ENCODE measurements at regions not wholly inside any gene's neighbourhood (a gene's known extent, or its start where the extent isn't known, plus 50 kb on each side); places are given as distances from the start of the nearest gene placed in this dataset.

DNA sequence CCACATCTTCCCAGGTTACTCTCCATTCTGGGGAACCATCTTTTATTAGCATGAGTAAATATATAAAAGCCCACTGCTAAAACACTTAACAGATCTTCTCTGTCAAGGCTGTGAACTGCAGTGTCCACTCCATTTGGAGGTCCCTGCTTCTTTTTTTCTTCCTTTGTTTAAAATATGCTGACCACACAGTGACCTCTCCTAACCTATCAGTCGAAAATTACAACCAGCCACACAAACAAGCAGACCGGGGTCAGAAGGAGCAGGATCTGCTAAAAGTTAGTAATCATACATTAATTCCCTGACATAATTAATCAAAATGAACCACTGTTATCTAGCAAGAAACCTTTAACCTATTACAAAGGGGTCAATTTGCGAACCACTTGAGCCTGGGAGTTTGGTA, 427.9 kb upstream of the NR2F2 start:
- TF ChIP-seq, protein P1, sequence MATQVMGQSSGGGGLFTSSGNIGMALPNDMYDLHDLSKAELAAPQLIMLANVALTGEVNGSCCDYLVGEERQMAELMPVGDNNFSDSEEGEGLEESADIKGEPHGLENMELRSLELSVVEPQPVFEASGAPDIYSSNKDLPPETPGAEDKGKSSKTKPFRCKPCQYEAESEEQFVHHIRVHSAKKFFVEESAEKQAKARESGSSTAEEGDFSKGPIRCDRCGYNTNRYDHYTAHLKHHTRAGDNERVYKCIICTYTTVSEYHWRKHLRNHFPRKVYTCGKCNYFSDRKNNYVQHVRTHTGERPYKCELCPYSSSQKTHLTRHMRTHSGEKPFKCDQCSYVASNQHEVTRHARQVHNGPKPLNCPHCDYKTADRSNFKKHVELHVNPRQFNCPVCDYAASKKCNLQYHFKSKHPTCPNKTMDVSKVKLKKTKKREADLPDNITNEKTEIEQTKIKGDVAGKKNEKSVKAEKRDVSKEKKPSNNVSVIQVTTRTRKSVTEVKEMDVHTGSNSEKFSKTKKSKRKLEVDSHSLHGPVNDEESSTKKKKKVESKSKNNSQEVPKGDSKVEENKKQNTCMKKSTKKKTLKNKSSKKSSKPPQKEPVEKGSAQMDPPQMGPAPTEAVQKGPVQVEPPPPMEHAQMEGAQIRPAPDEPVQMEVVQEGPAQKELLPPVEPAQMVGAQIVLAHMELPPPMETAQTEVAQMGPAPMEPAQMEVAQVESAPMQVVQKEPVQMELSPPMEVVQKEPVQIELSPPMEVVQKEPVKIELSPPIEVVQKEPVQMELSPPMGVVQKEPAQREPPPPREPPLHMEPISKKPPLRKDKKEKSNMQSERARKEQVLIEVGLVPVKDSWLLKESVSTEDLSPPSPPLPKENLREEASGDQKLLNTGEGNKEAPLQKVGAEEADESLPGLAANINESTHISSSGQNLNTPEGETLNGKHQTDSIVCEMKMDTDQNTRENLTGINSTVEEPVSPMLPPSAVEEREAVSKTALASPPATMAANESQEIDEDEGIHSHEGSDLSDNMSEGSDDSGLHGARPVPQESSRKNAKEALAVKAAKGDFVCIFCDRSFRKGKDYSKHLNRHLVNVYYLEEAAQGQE (IDR thresholded peaks at IDR 0.05; ENCODE audit: insufficient read depth in 1 of 2, low read depth in 2 of 2, low read length in 2 of 2), result no peak
- TF ChIP-seq POLR2AphosphoS5 (IDR thresholded peaks at IDR 0.05; ENCODE audit: low read depth, low read length) (no peak), SIN3A (IDR thresholded peaks at IDR 0.05; ENCODE audit: borderline replicate concordance, insufficient read depth, low read length) (no peak), TAF1 (IDR thresholded peaks at IDR 0.05; ENCODE audit: borderline replicate concordance, insufficient read depth, low read length) (no peak)

Measured in PFSK-1 (cell line).